GM13976 (cell line): ENCODE measurements at regions not wholly inside any gene's neighbourhood (a gene's known extent, or its start where the extent isn't known, plus 50 kb on each side); places are given as distances from the start of the nearest gene placed in this dataset.

Source experiments
- DNase-seq: peaks from one replicate; pipeline ENCODE4 v3.0.0; 2012; ENCODE audit warnings: low spot score
- CTCF ChIP-seq: IDR thresholded peaks from 2 replicates; pipeline ENCODE4 v1.5.1; 2012; ENCODE audit warnings: borderline replicate concordance, mild to moderate bottlenecking; ENCODE audit not compliant: insufficient read depth; ENCODE audit errors: extremely low read depth, missing control alignments, control extremely low read depth
- in situ Hi-C: fragments of 300-500 bp; cut with MboI; formaldehyde crosslinking; loops from one replicate; pipeline ENCODE4 v1.12.0; 2022; ENCODE audit warnings: low sequenced_read_pairs, mixed read lengths, inconsistent platforms; ENCODE audit not compliant: unreplicated experiment

GRCh38 chr6:44733868-44734267, 346.4 kb downstream of the CDC5L start:
- no peak for DNase-seq
- no peak for TF ChIP-seq CTCF
- in situ Hi-C loops, result no loop called here

GRCh38 chr6:44734886-44735629, 347.6 kb downstream of the CDC5L start:
- no peak for DNase-seq
- TF ChIP-seq CTCF, result no peak
- in situ Hi-C loops, result no loop called here

GRCh38 chr6:44735630-44735963, 348.1 kb downstream of the CDC5L start:
- in situ Hi-C loops, result no loop called here
- DNase-seq, result peak; percentile 43
- no peak for TF ChIP-seq CTCF

- no peak for TF ChIP-seq CTCF
- DNase-seq, result no peak
- in situ Hi-C loops, result no loop called here
Measured at GRCh38 chr6:44737341-44737740, 349.8 kb downstream of the CDC5L start.

- TF ChIP-seq CTCF, result no peak
- in situ Hi-C loops, result no loop called here
- peak; percentile 38 for DNase-seq
Measured at GRCh38 chr6:44737829-44738528, 350.5 kb downstream of the CDC5L start.

GRCh38 chr6:44738601-44739146, 351.2 kb downstream of the CDC5L start:
- in situ Hi-C loops, result no loop called here
- peak; percentile 34 for DNase-seq
- TF ChIP-seq CTCF, result no peak

- in situ Hi-C loops, result no loop called here
- TF ChIP-seq CTCF, result no peak
- no peak for DNase-seq
Measured at GRCh38 chr6:44739181-44739580, 351.7 kb downstream of the CDC5L start.
